H9 (cell line): ENCODE measurements at regions not wholly inside any gene's neighbourhood (a gene's known extent, or its start where the extent isn't known, plus 50 kb on each side); places are given as distances from the start of the nearest gene placed in this dataset.
A peak's percentile ranks its signal among the peaks of the same experiment; 100 is the strongest.

Source experiments
- DNase-seq: peaks from one replicate; pipeline ENCODE4 v3.0.0-alpha.2; 2017
- H2AFZ ChIP-seq: one replicate; pipeline ENCODE4 v1.6.1; 2013; ENCODE audit warnings: mild to moderate bottlenecking, low read length, control low read depth, moderate library complexity
- H2AK5ac ChIP-seq: 2 replicates; pipeline ENCODE4 v1.6.1; 2013; ENCODE audit warnings: low read length, control low read depth, mixed read lengths; ENCODE audit not compliant: insufficient read length
- H2BK120ac ChIP-seq: one replicate; pipeline ENCODE4 v1.6.1; 2013; ENCODE audit warnings: low read depth, mild to moderate bottlenecking, low read length, control low read depth, inconsistent platforms; ENCODE audit not compliant: poor library complexity, severe bottlenecking
- H2BK12ac ChIP-seq: 2 replicates; pipeline ENCODE4 v1.6.1; 2013; ENCODE audit warnings: low read length, control low read depth, mixed read lengths, low read depth; ENCODE audit not compliant: insufficient read length
- H2BK15ac ChIP-seq: 2 replicates; pipeline ENCODE4 v1.6.1; 2013; ENCODE audit warnings: low read depth, low read length, control low read depth
- H2BK20ac ChIP-seq: one replicate; pipeline ENCODE4 v1.6.1; 2013; ENCODE audit warnings: low read depth, mild to moderate bottlenecking, low read length, control low read depth, inconsistent platforms; ENCODE audit not compliant: poor library complexity, severe bottlenecking
- H2BK5ac ChIP-seq: 2 replicates; pipeline ENCODE4 v1.6.1; 2013; ENCODE audit warnings: low read length, control low read depth, mixed read lengths; ENCODE audit not compliant: insufficient read length
- H3K14ac ChIP-seq: 2 replicates; pipeline ENCODE4 v1.6.1; 2013; ENCODE audit warnings: low read length, control low read depth; ENCODE audit not compliant: insufficient read depth
- H3K18ac ChIP-seq: 2 replicates; pipeline ENCODE4 v1.6.1; 2013; ENCODE audit warnings: low read depth, mild to moderate bottlenecking, mixed read lengths, low read length, control low read depth; ENCODE audit not compliant: insufficient read length
- H3K23ac ChIP-seq: 2 replicates; pipeline ENCODE4 v1.6.1; 2013; ENCODE audit warnings: low read length, control low read depth, mixed read lengths, low read depth; ENCODE audit not compliant: insufficient read length
- H3K23me2 ChIP-seq: 2 replicates; pipeline ENCODE4 v1.6.1; 2013; ENCODE audit warnings: low read depth, mild to moderate bottlenecking, mixed read lengths, low read length, control low read depth; ENCODE audit not compliant: insufficient read length, poor library complexity, severe bottlenecking
- H3K27ac ChIP-seq: 2 replicates; pipeline ENCODE4 v1.5.1; 2013; ENCODE audit warnings: low read length, control low read depth, mixed read lengths, low read depth; ENCODE audit not compliant: insufficient read length
- H3K27me3 ChIP-seq: 2 replicates; pipeline ENCODE4 v1.6.1; 2013; ENCODE audit warnings: low read length, control low read depth, inconsistent platforms; ENCODE audit not compliant: insufficient read depth
- H3K4ac ChIP-seq: 2 replicates; pipeline ENCODE4 v1.6.1; 2013; ENCODE audit warnings: low read depth, mild to moderate bottlenecking, control low read depth, inconsistent platforms, low read length, moderate library complexity
- H3K4me1 ChIP-seq: 2 replicates; pipeline ENCODE4 v1.6.1; 2013; ENCODE audit warnings: low read length, control low read depth, inconsistent platforms; ENCODE audit not compliant: insufficient read depth
- H3K4me2 ChIP-seq: 2 replicates; pipeline ENCODE4 v1.6.1; 2013; ENCODE audit warnings: low read length, control low read depth, mixed read lengths; ENCODE audit not compliant: insufficient read length, insufficient read depth
- H3K56ac ChIP-seq: 2 replicates; pipeline ENCODE4 v1.6.1; 2013; ENCODE audit warnings: low read depth, mild to moderate bottlenecking, mixed read lengths, low read length, control low read depth; ENCODE audit not compliant: insufficient read length
- H3K79me1 ChIP-seq: 2 replicates; pipeline ENCODE4 v1.6.1; 2013; ENCODE audit warnings: low read depth, mild to moderate bottlenecking, moderate library complexity, low read length, control low read depth, inconsistent platforms; ENCODE audit not compliant: insufficient read depth, poor library complexity, severe bottlenecking
- H3K79me2 ChIP-seq: 2 replicates; pipeline ENCODE4 v1.6.1; 2013; ENCODE audit warnings: low read length, control low read depth, inconsistent platforms; ENCODE audit not compliant: insufficient read depth
- H3K9ac ChIP-seq: 2 replicates; pipeline ENCODE4 v1.6.1; 2013; ENCODE audit warnings: low read length, control low read depth, mixed read lengths; ENCODE audit not compliant: insufficient read length; ENCODE audit errors: extremely low read depth
- H3K9me3 ChIP-seq: one replicate; pipeline ENCODE4 v1.6.1; 2013; ENCODE audit warnings: low read depth, low read length, inconsistent platforms; ENCODE audit not compliant: control insufficient read depth
- H3T11ph ChIP-seq: one replicate; pipeline ENCODE4 v1.6.1; 2013; ENCODE audit warnings: mild to moderate bottlenecking, low read length, control low read depth, inconsistent platforms
- H4K20me1 ChIP-seq: one replicate; pipeline ENCODE4 v1.6.1; 2013; ENCODE audit not compliant: control insufficient read depth, insufficient read length, insufficient read depth
- H4K5ac ChIP-seq: 2 replicates; pipeline ENCODE4 v1.6.1; 2013; ENCODE audit warnings: low read depth, mild to moderate bottlenecking, mixed read lengths, low read length, control low read depth; ENCODE audit not compliant: insufficient read length
- H4K8ac ChIP-seq: replicated peaks from 2 replicates; pipeline ENCODE4 v1.6.1; 2013; ENCODE audit warnings: low read length, control low read depth, mixed read lengths, low read depth; ENCODE audit not compliant: insufficient read length
- H4K91ac ChIP-seq: 2 replicates; pipeline ENCODE4 v1.6.1; 2013; ENCODE audit warnings: low read depth, mild to moderate bottlenecking, moderate library complexity, mixed read lengths, low read length, control low read depth; ENCODE audit not compliant: insufficient read length
- H3K27ac Mint-ChIP-seq, 3 experiments: 2 replicates in 2 of 3; 3 replicates in 1 of 3; pipeline ENCODE4 v1.8.0; 2020 to 2021; ENCODE audit warnings: mixed read lengths in 3 of 3, mild to moderate bottlenecking in 1 of 3, moderate library complexity in 1 of 3
- H3K27me3 Mint-ChIP-seq: 2 replicates; pipeline ENCODE4 v1.8.0; 2021; ENCODE audit warnings: low read depth, mild to moderate bottlenecking, moderate library complexity, mixed read lengths
- H3K36me3 Mint-ChIP-seq, 3 experiments: 2 replicates in 2 of 3; 3 replicates in 1 of 3; pipeline ENCODE4 v1.8.0; 2020 to 2021; ENCODE audit warnings: low read depth in 3 of 3, mixed read lengths in 3 of 3; ENCODE audit not compliant: insufficient read depth in 1 of 3
- H3K4me1 Mint-ChIP-seq, 2 experiments: 2 replicates each; pipeline ENCODE4 v1.8.0; 2020; ENCODE audit warnings: mixed read lengths in 2 of 2
- H3K4me3 Mint-ChIP-seq, 2 experiments: 2 replicates in 1 of 2; 3 replicates in 1 of 2; pipeline ENCODE4 v1.8.0; 2020 to 2021; ENCODE audit warnings: mild to moderate bottlenecking in 2 of 2, mixed read lengths in 2 of 2, moderate library complexity in 1 of 2
- H3K9me3 Mint-ChIP-seq, 2 experiments: 2 replicates in 1 of 2; 3 replicates in 1 of 2; pipeline ENCODE4 v1.8.0; 2020; ENCODE audit warnings: mild to moderate bottlenecking in 2 of 2, mixed read lengths in 2 of 2, moderate library complexity in 1 of 2
- CTCF ChIP-seq: fragments of 200-600 bp; sonication (generic); conservative IDR thresholded peaks from 3 replicates; pipeline ENCODE4 v1.8.0; 2021; ENCODE audit warnings: antibody characterized with exemption, mild to moderate bottlenecking
- WGBS: extraction: QIAGEN DNeasy Blood & Tissue Kit; methylation state at CpG from one replicate; pipeline ENCODE4 v1.1.7; 2013; ENCODE audit warnings: missing lambda C conversion rate, low lambda C conversion rate, mixed read lengths; ENCODE audit not compliant: insufficient read length; ENCODE audit errors: extremely low coverage; 5-methylcytosine and 5-hydroxymethylcytosine counted together

- no peak overlapping the region for H3K4me3 Mint-ChIP-seq
- no peak for TF ChIP-seq CTCF
Observed at GRCh38 chr5:96053063-96053735, 91.5 kb upstream of the ELL2 start.

More at GRCh38 chr5:96053063-96053735, 91.5 kb upstream of the ELL2 start:
- no peaks in the 10 kb centered on the region for H3K79me1 ChIP-seq
- H3K9me3 ChIP-seq = no peaks in the 10 kb centered on the region
- H3K79me2 ChIP-seq = no peaks in the 10 kb centered on the region
- no peak overlapping the region for H3K14ac ChIP-seq
- H2BK20ac ChIP-seq = no peak overlapping the region
- no peak overlapping the region for H3K9ac ChIP-seq
- 0 out of 7 replicates have a peak, but pooled peaks cover 0 to 6% (median 0%) of the 10 kb centered on the region in 3 experiments for H3K36me3 Mint-ChIP-seq
- no peak overlapping the region for H3K18ac ChIP-seq
- no peaks in the 10 kb centered on the region for H3K23me2 ChIP-seq
- no peak overlapping the region for H3K56ac ChIP-seq
- H2BK15ac ChIP-seq = no peak overlapping the region
- no peak overlapping the region for H4K5ac ChIP-seq
- H3K23ac ChIP-seq = no peak overlapping the region
- H3K4ac ChIP-seq = no peak overlapping the region
- DNase-seq = no peak
- H3K4me1 ChIP-seq = no peaks in the 10 kb centered on the region
- no peak overlapping the region for H4K8ac ChIP-seq
- H4K20me1 ChIP-seq = no peaks in the 10 kb centered on the region
- peaks cover 6 to 10% of the 10 kb centered on the region in 2 experiments for H3K4me1 Mint-ChIP-seq
- H2BK120ac ChIP-seq = no peak overlapping the region
- H3K27me3 Mint-ChIP-seq = no peaks in the 10 kb centered on the region
- H3K27ac ChIP-seq = no peak overlapping the region
- H3K9me3 Mint-ChIP-seq = no peaks in the 10 kb centered on the region
- H4K91ac ChIP-seq = no peak overlapping the region
- WGBS = no CpG with 5 or more reads among the region's 3 CpGs
- no peaks in the 10 kb centered on the region for H3K27me3 ChIP-seq
- no peak overlapping the region for H2BK12ac ChIP-seq
- H3T11ph ChIP-seq = no peak overlapping the region
- no peak overlapping the region for H3K4me2 ChIP-seq
- no peak overlapping the region for H2AFZ ChIP-seq
- H2AK5ac ChIP-seq = no peak overlapping the region
- H3K27ac Mint-ChIP-seq = 0 out of 7 replicates have a peak overlapping the region, but pooled peaks of 1 of the 3 experiments have one; percentile 41
- H2BK5ac ChIP-seq = no peak overlapping the region
